WTC11 (cell line): ENCODE measurements at regions not wholly inside any gene's neighbourhood (a gene's known extent, or its start where the extent isn't known, plus 50 kb on each side); places are given as distances from the start of the nearest gene placed in this dataset.

Source experiments
- CBFB ChIP-seq: sonication (generic); formaldehyde crosslinking; IDR thresholded peaks from 2 replicates; pipeline ENCODE4 v1.8.1; 2022; ENCODE audit warnings: mild to moderate bottlenecking, low read depth, missing genetic modification reagents
- CTCF ChIP-seq: fragments of 200-600 bp; IDR thresholded peaks from 2 replicates; pipeline ENCODE4 v1.8.0; 2022; ENCODE audit warnings: antibody characterized with exemption
- FOXP4 ChIP-seq: sonication (generic); formaldehyde crosslinking; IDR thresholded peaks from 2 replicates; pipeline ENCODE4 v1.8.0; 2022; ENCODE audit warnings: mild to moderate bottlenecking, missing genetic modification reagents
- MAX ChIP-seq: sonication (generic); formaldehyde crosslinking; IDR thresholded peaks from 2 replicates; pipeline ENCODE4 v1.8.0; 2022; ENCODE audit warnings: mild to moderate bottlenecking, missing genetic modification reagents
- MLX ChIP-seq: sonication (generic); formaldehyde crosslinking; IDR thresholded peaks from 2 replicates; pipeline ENCODE4 v1.8.1; 2023; ENCODE audit warnings: mild to moderate bottlenecking, missing genetic modification reagents, moderate library complexity
- MXD4 ChIP-seq: fragments of 250-450 bp; sonication (Bioruptor Pico); IDR thresholded peaks from 2 replicates; pipeline ENCODE4 v1.8.0; 2021; ENCODE audit warnings: mild to moderate bottlenecking, moderate library complexity, borderline replicate concordance
- USF1 ChIP-seq: sonication (generic); formaldehyde crosslinking; IDR thresholded peaks from 2 replicates; pipeline ENCODE4 v1.8.0; 2022; ENCODE audit warnings: mild to moderate bottlenecking, missing genetic modification reagents
- ZNF121 ChIP-seq: sonication (generic); formaldehyde crosslinking; IDR thresholded peaks from 2 replicates; pipeline ENCODE4 v1.8.0; 2023; ENCODE audit warnings: missing genetic modification reagents
- ZNF423 ChIP-seq: fragments of 250-450 bp; sonication (Bioruptor Pico); IDR thresholded peaks from 2 replicates; pipeline ENCODE4 v2.1.2; 2022; ENCODE audit warnings: mild to moderate bottlenecking, moderate library complexity

GRCh38 chr15:87527875-87528274, 728.7 kb downstream of the NTRK3 start:
- TF ChIP-seq CTCF (no peak), MXD4 (CRISPR knock-in tag) (no peak), USF1 (CRISPR knock-in tag) (no peak), MAX (CRISPR knock-in tag) (no peak), ZNF423 (CRISPR knock-in tag) (no peak), MLX (no peak), CBFB (CRISPR knock-in tag) (no peak), FOXP4 (CRISPR knock-in tag) (no peak), ZNF121 (CRISPR knock-in tag) (no peak)
